ENCODE measurements at regions not wholly inside any gene's neighbourhood (a gene's known extent, or its start where the extent isn't known, plus 50 kb on each side); places are given as distances from the start of the nearest gene placed in this dataset.

DNA sequence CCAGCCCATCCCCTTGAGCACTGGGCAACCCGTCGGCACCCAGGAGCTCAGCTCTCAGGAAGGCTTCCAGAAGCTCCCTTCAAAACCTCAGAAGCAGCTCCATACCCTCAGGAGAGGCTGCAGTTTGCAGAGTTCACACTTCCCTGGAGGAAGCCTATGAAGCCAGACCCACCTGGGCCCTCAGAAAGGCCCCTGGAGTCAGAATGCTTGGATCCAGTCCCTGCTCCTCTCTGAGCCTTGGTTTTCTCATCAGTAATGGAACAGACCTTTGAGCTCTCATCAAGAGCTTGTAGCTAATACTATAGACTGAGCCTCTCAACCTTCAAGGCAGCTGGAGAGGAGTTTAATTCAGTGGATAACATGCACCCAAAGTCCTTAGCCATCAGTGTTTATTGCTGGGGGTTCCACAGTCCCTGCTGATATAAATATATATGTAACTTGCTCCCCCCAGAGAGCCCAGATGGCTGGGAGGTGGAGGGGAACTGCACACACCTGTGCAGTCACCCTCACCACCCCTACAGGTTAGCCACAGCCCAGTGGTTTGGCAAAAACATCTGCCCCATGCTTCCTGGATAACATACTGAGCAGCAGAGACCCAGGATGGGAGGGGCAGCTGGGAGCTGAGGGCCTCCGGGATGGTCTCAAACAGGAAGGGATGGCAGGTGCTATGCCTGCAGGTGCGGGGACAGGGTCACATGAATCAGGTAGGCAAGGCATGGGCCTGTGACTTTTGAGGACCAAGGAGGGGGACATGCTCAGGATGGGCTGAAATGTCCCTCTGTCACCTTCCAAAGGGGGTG is 120.1 kb downstream of the SNX5 start:
- H3K27me3 Mint-ChIP-seq (ENCODE audit: low read depth): no peaks in the 10 kb centered on the region
- H3K4me3 Mint-ChIP-seq (ENCODE audit: unreplicated experiment): no peak overlapping the region
- peak overlapping the region; percentile 81 for H3K27ac Mint-ChIP-seq (ENCODE audit: unreplicated experiment)
- no peaks in the 10 kb centered on the region for H3K36me3 Mint-ChIP-seq (ENCODE audit: low read depth)
- H3K9me3 Mint-ChIP-seq (ENCODE audit: low read depth): peaks cover 5% of the 10 kb centered on the region
- DNase-seq (ENCODE audit: low spot score): no peak
- peaks cover 58% of the 10 kb centered on the region for H3K4me1 Mint-ChIP-seq (ENCODE audit: low read depth)
- TF ChIP-seq, protein P1, sequence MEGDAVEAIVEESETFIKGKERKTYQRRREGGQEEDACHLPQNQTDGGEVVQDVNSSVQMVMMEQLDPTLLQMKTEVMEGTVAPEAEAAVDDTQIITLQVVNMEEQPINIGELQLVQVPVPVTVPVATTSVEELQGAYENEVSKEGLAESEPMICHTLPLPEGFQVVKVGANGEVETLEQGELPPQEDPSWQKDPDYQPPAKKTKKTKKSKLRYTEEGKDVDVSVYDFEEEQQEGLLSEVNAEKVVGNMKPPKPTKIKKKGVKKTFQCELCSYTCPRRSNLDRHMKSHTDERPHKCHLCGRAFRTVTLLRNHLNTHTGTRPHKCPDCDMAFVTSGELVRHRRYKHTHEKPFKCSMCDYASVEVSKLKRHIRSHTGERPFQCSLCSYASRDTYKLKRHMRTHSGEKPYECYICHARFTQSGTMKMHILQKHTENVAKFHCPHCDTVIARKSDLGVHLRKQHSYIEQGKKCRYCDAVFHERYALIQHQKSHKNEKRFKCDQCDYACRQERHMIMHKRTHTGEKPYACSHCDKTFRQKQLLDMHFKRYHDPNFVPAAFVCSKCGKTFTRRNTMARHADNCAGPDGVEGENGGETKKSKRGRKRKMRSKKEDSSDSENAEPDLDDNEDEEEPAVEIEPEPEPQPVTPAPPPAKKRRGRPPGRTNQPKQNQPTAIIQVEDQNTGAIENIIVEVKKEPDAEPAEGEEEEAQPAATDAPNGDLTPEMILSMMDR (IDR thresholded peaks at IDR 0.05): no peak

DNA sequence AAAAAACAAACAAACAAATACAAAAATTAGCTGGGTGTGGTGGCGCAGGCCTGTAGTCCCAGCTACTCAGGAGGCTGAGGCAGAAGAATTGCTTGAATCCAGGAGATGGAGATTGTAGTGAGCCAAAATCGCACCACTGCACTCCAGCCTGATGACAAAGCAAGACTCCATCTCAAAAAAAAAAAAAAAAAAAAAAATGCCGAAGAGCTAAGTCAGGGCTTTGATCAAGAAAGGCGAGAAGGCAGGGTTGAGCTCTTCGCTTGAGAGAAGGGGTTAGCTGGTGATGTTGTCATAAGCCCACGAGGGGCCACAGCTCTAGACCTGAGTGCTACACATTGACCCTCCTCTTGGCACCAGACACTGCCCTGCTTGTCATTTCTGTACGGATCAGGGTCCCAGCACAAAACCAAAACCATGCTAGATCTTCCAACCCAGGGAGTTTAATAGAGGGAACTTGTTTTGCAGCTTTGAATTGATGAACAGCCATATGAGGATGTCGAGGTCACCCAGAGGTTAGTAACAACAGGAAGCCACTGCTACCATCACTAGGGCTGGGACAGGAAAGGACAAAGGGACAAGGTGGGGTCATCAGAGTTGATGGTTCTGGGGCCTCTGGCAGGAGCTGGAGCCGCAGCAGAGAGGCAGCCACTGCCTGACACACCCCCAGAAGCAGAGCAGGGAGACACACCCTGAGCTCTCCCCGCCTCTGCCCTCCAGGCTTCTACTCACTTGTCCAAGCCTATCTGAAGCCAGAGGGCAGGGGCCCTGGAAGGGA is 122.7 kb downstream of the SNX5 start:
- H3K27me3 Mint-ChIP-seq (ENCODE audit: low read depth): no peaks in the 10 kb centered on the region
- H3K27ac Mint-ChIP-seq (ENCODE audit: unreplicated experiment): peak overlapping the region; percentile 10
- no peaks in the 10 kb centered on the region for H3K36me3 Mint-ChIP-seq (ENCODE audit: low read depth)
- peaks cover 5% of the 10 kb centered on the region for H3K9me3 Mint-ChIP-seq (ENCODE audit: low read depth)
- DNase-seq (ENCODE audit: low spot score): no peak
- peaks cover 77% of the 10 kb centered on the region for H3K4me1 Mint-ChIP-seq (ENCODE audit: low read depth)
- H3K4me3 Mint-ChIP-seq (ENCODE audit: unreplicated experiment): no peak overlapping the region
- TF ChIP-seq, protein P1 (IDR thresholded peaks at IDR 0.05): no peak

DNA sequence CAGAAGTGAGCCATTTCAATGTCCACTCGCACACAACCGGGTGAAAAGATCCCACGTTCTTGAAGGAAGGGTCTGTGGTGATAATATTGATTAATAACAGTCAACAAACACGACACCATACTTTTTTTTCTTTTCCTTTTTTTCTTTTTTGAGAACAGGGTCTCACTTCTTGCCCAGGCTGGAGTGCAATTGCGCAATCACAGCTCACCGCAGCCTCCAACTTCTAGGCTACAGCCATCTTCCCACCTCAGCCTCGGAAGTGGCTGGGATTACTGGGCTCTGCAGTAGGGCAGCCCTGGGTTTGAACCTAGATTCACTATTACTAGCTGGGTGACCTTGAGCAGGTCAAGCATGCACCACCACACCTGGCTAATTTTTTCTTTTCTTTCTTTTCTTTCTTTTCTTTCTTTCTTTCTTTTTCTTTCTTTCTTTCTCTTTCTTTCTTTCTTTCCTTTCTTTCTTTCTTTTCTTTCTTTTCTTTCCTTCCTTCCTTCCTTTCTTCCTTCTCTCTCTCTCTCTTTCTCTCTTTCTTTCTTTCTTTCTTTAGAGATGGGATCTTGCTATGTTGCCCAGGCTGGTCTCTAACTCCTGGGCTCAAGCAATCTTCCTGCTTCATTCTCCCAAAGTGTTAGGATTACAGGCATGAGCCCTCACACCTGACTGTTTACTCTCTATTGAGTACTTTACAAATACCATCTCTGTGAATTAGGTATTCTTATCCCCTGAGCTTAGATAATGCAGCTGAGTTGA is 123.9 kb downstream of the SNX5 start:
- Mint-ChIP-seq H3K9me3 (ENCODE audit: low read depth) (peaks cover 11% of the 10 kb centered on the region), H3K27ac (ENCODE audit: unreplicated experiment) (peak overlapping the region; percentile 32), H3K36me3 (ENCODE audit: low read depth) (no peaks in the 10 kb centered on the region)

DNA sequence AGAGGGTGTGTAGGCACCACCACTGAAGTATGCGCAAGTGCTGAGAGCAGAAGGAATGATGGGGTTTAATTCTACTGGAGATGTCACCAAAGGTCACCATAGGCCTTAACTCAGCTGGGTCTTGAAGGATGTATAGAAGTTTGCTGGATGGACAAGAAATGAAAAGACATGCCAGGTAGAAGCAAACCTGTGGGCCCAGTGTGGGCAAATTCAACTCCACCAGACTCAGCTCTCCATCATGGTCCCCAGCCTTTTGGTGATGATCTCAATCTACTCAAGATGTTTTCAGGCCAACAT is 124.5 kb downstream of the SNX5 start:
- no peaks in the 10 kb centered on the region for H3K27me3 Mint-ChIP-seq (ENCODE audit: low read depth)
- TF ChIP-seq, protein P1 (IDR thresholded peaks at IDR 0.05): no peak
- peaks cover 6% of the 10 kb centered on the region for H3K9me3 Mint-ChIP-seq (ENCODE audit: low read depth)
- DNase-seq (ENCODE audit: low spot score): no peak
- H3K27ac Mint-ChIP-seq (ENCODE audit: unreplicated experiment): peak overlapping the region; percentile 99
- no peak overlapping the region for H3K4me3 Mint-ChIP-seq (ENCODE audit: unreplicated experiment)
- no peaks in the 10 kb centered on the region for H3K36me3 Mint-ChIP-seq (ENCODE audit: low read depth)
- H3K4me1 Mint-ChIP-seq (ENCODE audit: low read depth): peaks cover 64% of the 10 kb centered on the region

More for the DNA sequence above, 123.9 kb downstream of the SNX5 start:
- TF ChIP-seq, protein P1 (IDR thresholded peaks at IDR 0.05): no peak
- H3K27me3 Mint-ChIP-seq (ENCODE audit: low read depth): no peaks in the 10 kb centered on the region
- H3K4me3 Mint-ChIP-seq (ENCODE audit: unreplicated experiment): no peak overlapping the region
- peaks cover 67% of the 10 kb centered on the region for H3K4me1 Mint-ChIP-seq (ENCODE audit: low read depth)
- DNase-seq (ENCODE audit: low spot score): no peak

All from chondrocyte (in vitro differentiated cells).